ENCODE measurements at regions not wholly inside any gene's neighbourhood (a gene's known extent, or its start where the extent isn't known, plus 50 kb on each side); places are given as distances from the start of the nearest gene placed in this dataset.

DNA sequence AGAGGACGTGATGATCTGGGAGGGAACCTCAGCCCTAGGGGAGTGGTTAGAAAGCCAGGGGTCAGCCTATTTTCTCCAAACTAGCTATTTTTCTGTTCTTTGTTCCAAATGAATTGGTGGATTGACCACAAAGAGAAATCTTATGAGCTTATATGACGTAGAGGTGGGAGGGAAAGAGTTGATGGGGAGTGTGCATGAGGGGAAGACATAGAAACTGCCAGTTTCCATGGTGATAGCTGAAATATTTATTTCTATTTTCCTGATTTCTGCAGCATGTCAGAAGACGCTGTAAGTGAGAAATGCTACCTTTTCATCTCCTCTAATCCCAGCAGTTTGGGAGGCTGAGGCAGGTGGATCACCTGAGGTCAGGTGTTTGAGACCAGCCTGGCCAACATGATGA lies 51.4 kb upstream of the CISTR start:
- in situ Hi-C loops (cut with HindIII; ENCODE audit: low sequenced_read_pairs) = no loop called here
- no peak for DNase-seq (ENCODE audit: low read depth, low spot score)
- H3K4me3 ChIP-seq (ENCODE audit: low read depth, low read length) = no peak overlapping the region
- TF ChIP-seq CTCF (IDR thresholded peaks at IDR 0.05; ENCODE audit: low read depth, low read length) = no peak

DNA sequence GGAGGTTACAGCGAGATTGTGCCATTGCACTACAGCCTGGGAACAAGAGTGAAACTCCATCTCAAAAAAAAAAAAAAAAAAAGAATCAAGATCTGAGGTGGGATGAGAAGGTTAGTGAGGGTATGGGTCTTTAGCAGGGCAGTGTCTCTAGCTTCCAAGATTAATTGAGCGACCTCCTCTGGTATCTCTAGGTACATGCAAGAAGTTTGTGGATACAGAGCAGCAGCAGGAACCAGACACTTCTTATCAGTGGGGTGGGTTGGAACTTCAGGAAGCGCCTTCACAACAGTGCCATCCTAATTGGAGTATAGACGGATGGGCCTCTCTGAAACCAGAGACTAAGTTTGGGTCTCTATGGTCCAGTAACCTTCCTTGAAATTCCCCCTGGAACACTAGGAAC lies 51.9 kb upstream of the CISTR start:
- DNase-seq (ENCODE audit: low read depth, low spot score) = no peak
- TF ChIP-seq CTCF (IDR thresholded peaks at IDR 0.05; ENCODE audit: low read depth, low read length) = no peak
- no peak overlapping the region for H3K4me3 ChIP-seq (ENCODE audit: low read depth, low read length)
- in situ Hi-C loops (cut with HindIII; ENCODE audit: low sequenced_read_pairs) = no loop called here

- in situ Hi-C loops (cut with HindIII; ENCODE audit: low sequenced_read_pairs) = no loop called here
- H3K4me3 ChIP-seq (ENCODE audit: low read depth, low read length) = no peak overlapping the region
- no peak for TF ChIP-seq CTCF (IDR thresholded peaks at IDR 0.05; ENCODE audit: low read depth, low read length)
- no peak for DNase-seq (ENCODE audit: low read depth, low spot score)
Measured at GRCh38 chr12:53804429-53804828, 52.6 kb upstream of the CISTR start.

DNA sequence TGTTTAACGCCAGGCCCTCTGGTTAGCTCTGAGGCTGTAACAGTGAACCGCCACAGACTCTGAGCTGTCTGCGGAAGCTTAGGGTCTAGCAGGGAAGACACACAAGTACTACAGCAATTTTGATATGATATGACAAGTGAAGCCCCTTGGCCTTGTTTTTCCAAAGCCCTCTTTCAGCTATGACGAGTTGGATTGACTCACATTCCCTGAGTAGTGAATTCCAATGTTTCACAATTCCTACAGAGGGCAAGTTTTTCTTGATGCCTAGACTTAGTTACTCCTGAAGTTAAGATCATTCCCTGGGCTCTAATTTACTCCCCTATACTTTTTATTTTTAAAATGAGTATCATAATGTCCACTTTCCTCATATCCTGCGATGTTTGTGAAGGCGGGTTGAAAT lies 53.3 kb upstream of the CISTR start:
- TF ChIP-seq CTCF (IDR thresholded peaks at IDR 0.05; ENCODE audit: low read depth, low read length) = no peak
- DNase-seq (ENCODE audit: low read depth, low spot score) = no peak
- in situ Hi-C loops (cut with HindIII; ENCODE audit: low sequenced_read_pairs) = no loop called here

DNA sequence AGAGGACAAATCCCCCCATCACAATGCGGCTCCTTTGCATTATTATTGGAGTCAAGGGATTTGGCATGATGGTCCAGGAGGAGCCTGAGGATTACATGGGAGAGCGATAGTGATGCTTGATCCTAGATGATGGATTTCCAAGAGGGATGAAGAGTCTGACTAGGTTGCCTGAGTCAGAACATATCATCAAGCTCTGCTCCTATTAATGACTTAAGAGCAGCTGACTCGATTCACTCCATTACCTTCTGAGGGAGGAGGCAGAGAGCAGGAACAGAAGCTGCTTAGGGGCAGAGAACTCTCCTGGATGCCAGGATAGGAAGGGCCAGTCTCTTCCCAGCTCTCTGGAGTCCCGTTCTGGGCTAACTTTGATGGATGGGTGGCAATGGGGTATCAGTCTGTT lies 54.0 kb upstream of the CISTR start:
- no peak overlapping the region for H3K4me3 ChIP-seq (ENCODE audit: low read depth, low read length)
- in situ Hi-C loops (cut with HindIII; ENCODE audit: low sequenced_read_pairs) = no loop called here
- no peak for TF ChIP-seq CTCF (IDR thresholded peaks at IDR 0.05; ENCODE audit: low read depth, low read length)
- DNase-seq (ENCODE audit: low read depth, low spot score) = no peak

More for the DNA sequence above, 53.3 kb upstream of the CISTR start:
- no peak overlapping the region for H3K4me3 ChIP-seq (ENCODE audit: low read depth, low read length)

DNA sequence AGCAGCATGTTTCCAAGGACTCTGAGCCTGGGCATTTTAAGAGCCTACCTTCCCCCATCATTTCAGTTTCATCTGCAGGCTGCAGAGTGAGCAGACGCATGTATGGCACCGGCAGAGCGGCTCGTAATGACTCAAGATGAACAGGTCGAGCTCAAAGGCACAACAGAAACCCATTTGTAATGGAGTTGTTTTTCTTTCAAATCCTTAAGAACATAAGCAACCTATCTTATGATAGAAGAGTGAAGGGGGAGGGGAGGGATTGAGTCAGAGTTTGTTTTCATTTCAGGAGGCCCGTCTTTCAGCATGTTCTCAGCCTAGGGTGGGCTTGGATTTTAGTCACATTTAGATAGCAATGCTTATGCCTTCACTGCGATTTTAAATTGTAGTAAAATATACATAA lies 54.9 kb upstream of the CISTR start:
- peak; percentile 76 for DNase-seq (ENCODE audit: low read depth, low spot score)
- no peak overlapping the region for H3K4me3 ChIP-seq (ENCODE audit: low read depth, low read length)
- in situ Hi-C loops (cut with HindIII; ENCODE audit: low sequenced_read_pairs) = no loop called here
- TF ChIP-seq CTCF (IDR thresholded peaks at IDR 0.05; ENCODE audit: low read depth, low read length) = no peak

DNA sequence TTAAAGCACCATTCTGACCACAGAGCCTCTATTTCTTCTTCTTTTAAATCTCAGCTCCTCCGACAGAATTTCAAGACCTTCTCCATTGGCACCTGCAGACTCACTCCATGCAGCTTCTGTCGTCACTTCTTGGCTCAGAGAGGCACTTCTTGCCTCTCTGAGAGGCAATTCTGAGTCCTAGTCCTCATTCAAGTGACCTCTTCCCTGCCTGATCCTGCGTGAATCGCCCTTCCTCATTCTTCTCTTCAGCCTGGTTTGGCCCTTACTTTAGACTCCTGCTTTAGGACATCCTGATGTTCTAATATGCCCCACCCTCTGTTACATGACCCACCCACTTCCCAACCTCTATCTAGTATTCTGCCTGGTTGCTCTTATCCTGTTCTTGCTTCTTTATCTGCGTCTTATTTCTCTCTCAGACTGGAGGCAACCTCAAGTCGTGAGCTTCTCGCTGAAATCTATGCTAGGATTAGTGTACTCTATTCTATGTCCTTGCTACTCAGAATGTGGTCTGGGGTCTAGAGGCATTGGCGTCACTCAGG lies 55.6 kb upstream of the CISTR start:
- DNase-seq (ENCODE audit: low read depth, low spot score) = no peak
- in situ Hi-C loops (cut with HindIII; ENCODE audit: low sequenced_read_pairs) = no loop called here
- TF ChIP-seq CTCF (IDR thresholded peaks at IDR 0.05; ENCODE audit: low read depth, low read length) = no peak
- no peak overlapping the region for H3K4me3 ChIP-seq (ENCODE audit: low read depth, low read length)
